ENCODE measurements at regions not wholly inside any gene's neighbourhood (a gene's known extent, or its start where the extent isn't known, plus 50 kb on each side); places are given as distances from the start of the nearest gene placed in this dataset.

DNA sequence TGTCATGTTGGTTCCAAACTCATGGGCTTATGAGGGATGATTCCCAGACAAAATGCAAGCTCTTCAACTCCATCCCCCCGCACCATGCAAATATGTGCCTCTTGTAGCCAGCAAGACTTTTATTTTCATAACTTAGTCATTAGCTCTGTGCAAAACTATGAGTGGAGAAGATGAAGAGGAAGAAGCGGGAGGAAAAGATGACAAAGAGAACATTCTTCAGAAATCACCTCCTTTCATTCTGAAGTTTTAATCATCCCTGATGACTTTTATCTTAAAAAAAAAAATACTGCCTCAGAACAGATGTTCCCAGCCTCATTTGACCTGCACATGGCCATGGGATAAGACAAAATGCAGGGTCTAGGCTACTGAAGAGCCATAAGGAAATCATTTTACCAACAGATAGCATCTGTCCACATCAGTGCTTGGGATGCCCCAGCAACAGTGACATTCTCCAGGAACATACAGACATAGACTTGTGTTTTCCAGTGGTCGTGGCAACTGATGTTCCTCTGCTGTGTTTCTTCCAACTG is 145.5 kb downstream of the WNT5A start:
- H3F3A ChIP-seq (ENCODE audit: control insufficient read depth, insufficient read depth), result no peaks in the 10 kb centered on the region
- no peaks in the 10 kb centered on the region for H3K9me3 ChIP-seq (ENCODE audit: control insufficient read depth, insufficient read depth, low read length)
- no peaks in the 10 kb centered on the region for H3K36me3 ChIP-seq (ENCODE audit: control insufficient read depth, low read length)
- no peak overlapping the region for H3K4me3 ChIP-seq (ENCODE audit: low read length)
- H3K27ac ChIP-seq (ENCODE audit: low read depth, low read length), result no peak overlapping the region
- no peak overlapping the region for H3K4me2 ChIP-seq (ENCODE audit: low read length)
- no peaks in the 10 kb centered on the region for H3K4me1 ChIP-seq (ENCODE audit: control insufficient read depth, low read length)
- H4K20me1 ChIP-seq (ENCODE audit: control insufficient read depth, insufficient read depth, low read depth, low read length), result no peaks in the 10 kb centered on the region
- TF ChIP-seq, protein P1, sequence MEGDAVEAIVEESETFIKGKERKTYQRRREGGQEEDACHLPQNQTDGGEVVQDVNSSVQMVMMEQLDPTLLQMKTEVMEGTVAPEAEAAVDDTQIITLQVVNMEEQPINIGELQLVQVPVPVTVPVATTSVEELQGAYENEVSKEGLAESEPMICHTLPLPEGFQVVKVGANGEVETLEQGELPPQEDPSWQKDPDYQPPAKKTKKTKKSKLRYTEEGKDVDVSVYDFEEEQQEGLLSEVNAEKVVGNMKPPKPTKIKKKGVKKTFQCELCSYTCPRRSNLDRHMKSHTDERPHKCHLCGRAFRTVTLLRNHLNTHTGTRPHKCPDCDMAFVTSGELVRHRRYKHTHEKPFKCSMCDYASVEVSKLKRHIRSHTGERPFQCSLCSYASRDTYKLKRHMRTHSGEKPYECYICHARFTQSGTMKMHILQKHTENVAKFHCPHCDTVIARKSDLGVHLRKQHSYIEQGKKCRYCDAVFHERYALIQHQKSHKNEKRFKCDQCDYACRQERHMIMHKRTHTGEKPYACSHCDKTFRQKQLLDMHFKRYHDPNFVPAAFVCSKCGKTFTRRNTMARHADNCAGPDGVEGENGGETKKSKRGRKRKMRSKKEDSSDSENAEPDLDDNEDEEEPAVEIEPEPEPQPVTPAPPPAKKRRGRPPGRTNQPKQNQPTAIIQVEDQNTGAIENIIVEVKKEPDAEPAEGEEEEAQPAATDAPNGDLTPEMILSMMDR (IDR thresholded peaks at IDR 0.05; ENCODE audit: low read depth, low read length, poor library complexity, severe bottlenecking), result no peak
- no peak for TF ChIP-seq EZH2phosphoT487 (IDR thresholded peaks at IDR 0.05; ENCODE audit: borderline replicate concordance, low read length)
- no peaks in the 10 kb centered on the region for H3K9me2 ChIP-seq (replicated peaks; ENCODE audit: control insufficient read depth, low read length)
- H3K27me3 ChIP-seq (ENCODE audit: control insufficient read depth, low read length), result no peaks in the 10 kb centered on the region
- H3K79me2 ChIP-seq (ENCODE audit: control insufficient read depth, low read length), result no peaks in the 10 kb centered on the region

- Histone ChIP-seq H3K79me2 (ENCODE audit: control insufficient read depth, low read length) (no peaks in the 10 kb centered on the region), H3K4me1 (ENCODE audit: control insufficient read depth, low read length) (no peaks in the 10 kb centered on the region), H3K9me3 (ENCODE audit: control insufficient read depth, insufficient read depth, low read length) (no peaks in the 10 kb centered on the region), H3K36me3 (ENCODE audit: control insufficient read depth, low read length) (no peaks in the 10 kb centered on the region), H3K27me3 (ENCODE audit: control insufficient read depth, low read length) (no peaks in the 10 kb centered on the region), H3K4me3 (ENCODE audit: low read length) (no peak overlapping the region), H3F3A (ENCODE audit: control insufficient read depth, insufficient read depth) (no peaks in the 10 kb centered on the region), H3K9me2 (replicated peaks; ENCODE audit: control insufficient read depth, low read length) (no peaks in the 10 kb centered on the region), H3K4me2 (ENCODE audit: low read length) (no peak overlapping the region), H3K27ac (ENCODE audit: low read depth, low read length) (no peak overlapping the region), H4K20me1 (ENCODE audit: control insufficient read depth, insufficient read depth, low read depth, low read length) (no peaks in the 10 kb centered on the region)
- TF ChIP-seq EZH2phosphoT487 (IDR thresholded peaks at IDR 0.05; ENCODE audit: borderline replicate concordance, low read length), result no peak
Observed at GRCh38 chr3:55339819-55340218, 147.3 kb downstream of the WNT5A start.

DNA sequence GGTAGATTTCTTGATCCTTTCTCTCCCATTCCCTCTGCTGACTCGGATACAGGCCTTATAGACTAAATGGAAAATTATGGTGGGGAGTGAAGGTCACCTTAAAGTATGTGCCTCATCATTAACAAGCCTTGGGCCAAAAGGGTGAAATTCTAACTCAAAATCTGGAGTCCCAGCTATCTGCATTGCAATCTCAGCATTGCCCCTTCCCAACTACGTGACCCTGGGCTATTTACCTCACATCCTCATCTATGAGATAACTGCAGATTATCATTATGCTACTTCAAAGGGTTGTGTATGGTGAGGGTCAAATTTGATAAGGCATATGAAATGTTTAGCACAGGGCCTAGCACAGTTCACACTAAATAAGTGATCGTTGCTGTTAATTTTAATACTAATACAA is 147.7 kb downstream of the WNT5A start:
- H3K9me2 ChIP-seq (replicated peaks; ENCODE audit: control insufficient read depth, low read length), result no peaks in the 10 kb centered on the region
- no peaks in the 10 kb centered on the region for H3K27me3 ChIP-seq (ENCODE audit: control insufficient read depth, low read length)
- H3K4me2 ChIP-seq (ENCODE audit: low read length), result no peak overlapping the region
- H3K27ac ChIP-seq (ENCODE audit: low read depth, low read length), result no peak overlapping the region
- H3K79me2 ChIP-seq (ENCODE audit: control insufficient read depth, low read length), result no peaks in the 10 kb centered on the region
- H3K9me3 ChIP-seq (ENCODE audit: control insufficient read depth, insufficient read depth, low read length), result no peaks in the 10 kb centered on the region
- H4K20me1 ChIP-seq (ENCODE audit: control insufficient read depth, insufficient read depth, low read depth, low read length), result no peaks in the 10 kb centered on the region
- no peaks in the 10 kb centered on the region for H3F3A ChIP-seq (ENCODE audit: control insufficient read depth, insufficient read depth)
- H3K4me3 ChIP-seq (ENCODE audit: low read length), result no peak overlapping the region
- H3K4me1 ChIP-seq (ENCODE audit: control insufficient read depth, low read length), result no peaks in the 10 kb centered on the region
- no peaks in the 10 kb centered on the region for H3K36me3 ChIP-seq (ENCODE audit: control insufficient read depth, low read length)
- no peak for TF ChIP-seq EZH2phosphoT487 (IDR thresholded peaks at IDR 0.05; ENCODE audit: borderline replicate concordance, low read length)
- TF ChIP-seq, protein P1 (IDR thresholded peaks at IDR 0.05; ENCODE audit: low read depth, low read length, poor library complexity, severe bottlenecking), result no peak

DNA sequence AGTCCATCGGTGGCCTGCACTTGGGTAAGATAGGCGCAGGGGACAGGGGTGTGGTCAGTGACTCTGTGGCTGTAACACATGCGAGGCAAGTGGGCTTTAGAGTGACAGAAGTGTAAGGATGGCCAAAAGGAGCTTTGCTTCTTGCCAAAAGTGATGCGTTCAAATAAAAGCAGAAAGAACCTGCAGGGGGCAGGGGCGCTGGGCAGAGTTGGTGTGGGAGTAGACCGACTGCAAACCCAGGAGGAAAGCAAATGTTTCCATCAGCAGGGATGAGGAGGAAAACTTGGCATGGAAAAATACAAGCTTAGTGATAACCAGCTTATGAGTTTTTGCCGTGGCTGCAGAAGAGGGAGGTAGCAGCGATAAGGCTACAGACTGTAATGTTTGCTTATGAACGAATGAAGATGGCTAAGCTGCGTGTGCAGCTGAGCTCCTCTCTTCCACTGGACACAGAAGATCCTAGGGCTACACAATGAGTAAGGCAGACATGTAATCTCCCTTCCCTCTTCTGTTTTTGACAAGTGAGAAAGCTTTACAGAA is 149.4 kb downstream of the WNT5A start:
- no peaks in the 10 kb centered on the region for H3F3A ChIP-seq (ENCODE audit: control insufficient read depth, insufficient read depth)
- H4K20me1 ChIP-seq (ENCODE audit: control insufficient read depth, insufficient read depth, low read depth, low read length), result no peaks in the 10 kb centered on the region
- no peak overlapping the region for H3K4me2 ChIP-seq (ENCODE audit: low read length)
- no peaks in the 10 kb centered on the region for H3K9me2 ChIP-seq (replicated peaks; ENCODE audit: control insufficient read depth, low read length)
- H3K27ac ChIP-seq (ENCODE audit: low read depth, low read length), result no peak overlapping the region
- H3K4me1 ChIP-seq (ENCODE audit: control insufficient read depth, low read length), result no peaks in the 10 kb centered on the region
- H3K4me3 ChIP-seq (ENCODE audit: low read length), result no peak overlapping the region
- H3K9me3 ChIP-seq (ENCODE audit: control insufficient read depth, insufficient read depth, low read length), result no peaks in the 10 kb centered on the region
- no peaks in the 10 kb centered on the region for H3K79me2 ChIP-seq (ENCODE audit: control insufficient read depth, low read length)
- no peaks in the 10 kb centered on the region for H3K36me3 ChIP-seq (ENCODE audit: control insufficient read depth, low read length)
- H3K27me3 ChIP-seq (ENCODE audit: control insufficient read depth, low read length), result no peaks in the 10 kb centered on the region
- TF ChIP-seq, protein P1 (IDR thresholded peaks at IDR 0.05; ENCODE audit: low read depth, low read length, poor library complexity, severe bottlenecking), result no peak
- TF ChIP-seq EZH2phosphoT487 (IDR thresholded peaks at IDR 0.05; ENCODE audit: borderline replicate concordance, low read length), result no peak

All from DOHH2 (cell line).